ENCODE measurements at regions not wholly inside any gene's neighbourhood (a gene's known extent, or its start where the extent isn't known, plus 50 kb on each side); places are given as distances from the start of the nearest gene placed in this dataset.
"Not testable (repeated sequence)": the region's sequence is repeated elsewhere in the genome, so short reads cannot be mapped to it uniquely, and the experiment has no call there.

DNA sequence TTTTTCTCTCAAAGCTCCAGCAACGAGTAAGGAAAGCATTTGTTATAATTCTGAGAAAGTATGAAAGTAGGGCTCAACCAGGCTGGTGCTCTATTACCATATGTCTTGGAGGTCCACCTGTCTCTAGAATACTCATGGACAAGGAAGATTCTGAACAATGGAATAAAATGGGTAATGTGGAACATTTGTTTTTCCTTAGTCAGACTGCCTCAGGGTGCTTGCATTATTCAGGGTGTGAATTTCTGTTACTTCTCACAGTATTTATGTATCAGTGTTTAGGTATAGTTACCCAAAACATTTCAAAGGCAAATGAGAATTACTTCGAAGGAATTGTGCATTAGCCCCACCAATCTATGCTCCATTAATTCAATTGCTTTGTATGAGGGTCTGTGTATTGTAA, 586.2 kb upstream of the CITED2 start:
- Mint-ChIP-seq H3K27ac (peak overlapping the region in 2 of 3 experiments; percentile 6 to 74), H3K9me3 (peaks cover 3% of the 10 kb centered on the region), H3K36me3 (ENCODE audit: low read depth) (peaks cover 5% of the 10 kb centered on the region), H3K27me3 (ENCODE audit: low read depth) (no peaks in the 10 kb centered on the region), H3K4me3 (no peak overlapping the region), H3K4me1 (peaks cover 23% of the 10 kb centered on the region)
- TF ChIP-seq, protein P1, sequence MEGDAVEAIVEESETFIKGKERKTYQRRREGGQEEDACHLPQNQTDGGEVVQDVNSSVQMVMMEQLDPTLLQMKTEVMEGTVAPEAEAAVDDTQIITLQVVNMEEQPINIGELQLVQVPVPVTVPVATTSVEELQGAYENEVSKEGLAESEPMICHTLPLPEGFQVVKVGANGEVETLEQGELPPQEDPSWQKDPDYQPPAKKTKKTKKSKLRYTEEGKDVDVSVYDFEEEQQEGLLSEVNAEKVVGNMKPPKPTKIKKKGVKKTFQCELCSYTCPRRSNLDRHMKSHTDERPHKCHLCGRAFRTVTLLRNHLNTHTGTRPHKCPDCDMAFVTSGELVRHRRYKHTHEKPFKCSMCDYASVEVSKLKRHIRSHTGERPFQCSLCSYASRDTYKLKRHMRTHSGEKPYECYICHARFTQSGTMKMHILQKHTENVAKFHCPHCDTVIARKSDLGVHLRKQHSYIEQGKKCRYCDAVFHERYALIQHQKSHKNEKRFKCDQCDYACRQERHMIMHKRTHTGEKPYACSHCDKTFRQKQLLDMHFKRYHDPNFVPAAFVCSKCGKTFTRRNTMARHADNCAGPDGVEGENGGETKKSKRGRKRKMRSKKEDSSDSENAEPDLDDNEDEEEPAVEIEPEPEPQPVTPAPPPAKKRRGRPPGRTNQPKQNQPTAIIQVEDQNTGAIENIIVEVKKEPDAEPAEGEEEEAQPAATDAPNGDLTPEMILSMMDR (IDR thresholded peaks at IDR 0.05; ENCODE audit: unreplicated experiment in 3 of 3), result no peak

DNA sequence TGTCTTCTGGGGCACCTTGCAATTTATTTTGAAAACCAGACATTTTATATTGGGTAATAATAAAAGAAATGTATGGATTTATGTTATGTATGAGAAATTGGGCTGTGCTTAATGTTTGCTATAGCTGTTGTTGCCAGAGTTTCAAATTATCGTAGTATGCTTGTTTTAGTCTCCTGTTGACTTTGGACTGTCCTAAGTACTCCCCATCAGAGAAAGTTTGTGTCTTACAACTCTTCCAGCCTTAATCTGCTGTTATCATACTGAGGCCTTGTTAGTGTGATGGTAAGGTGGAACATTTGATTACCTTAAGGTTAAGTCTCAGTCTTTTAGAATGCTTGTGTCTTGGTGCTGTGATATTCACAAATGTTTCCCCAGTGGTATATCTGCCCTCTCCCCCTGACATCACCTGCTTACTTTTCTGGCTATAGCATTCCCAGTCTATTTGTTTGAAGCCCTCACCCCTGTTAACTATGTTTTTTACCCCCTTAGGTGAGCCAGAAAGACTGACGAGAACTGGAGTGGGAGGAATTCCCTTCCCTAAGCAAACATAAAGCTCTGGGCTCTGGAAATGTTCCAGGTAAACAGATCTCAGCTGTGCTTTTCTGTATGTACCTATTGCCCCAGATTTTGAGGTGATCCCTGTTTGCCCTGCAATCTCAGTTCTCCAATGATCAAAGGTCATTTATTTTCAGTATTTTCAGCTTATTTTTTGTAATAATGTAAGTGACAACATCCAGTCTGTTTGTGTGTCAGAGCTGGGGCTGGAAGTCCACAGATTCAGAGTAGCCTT, 581.1 kb upstream of the CITED2 start:
- TF ChIP-seq, protein P1 (IDR thresholded peaks at IDR 0.05; ENCODE audit: unreplicated experiment in 3 of 3), result no peak
- H3K4me3 Mint-ChIP-seq, result no peak overlapping the region
- peaks cover 27% of the 10 kb centered on the region for H3K9me3 Mint-ChIP-seq
- H3K27ac Mint-ChIP-seq, result no peak overlapping the region
- peaks cover 13% of the 10 kb centered on the region for H3K36me3 Mint-ChIP-seq (ENCODE audit: low read depth)
- no peaks in the 10 kb centered on the region for H3K27me3 Mint-ChIP-seq (ENCODE audit: low read depth)
- H3K4me1 Mint-ChIP-seq, result peaks cover under 1% of the 10 kb centered on the region

DNA sequence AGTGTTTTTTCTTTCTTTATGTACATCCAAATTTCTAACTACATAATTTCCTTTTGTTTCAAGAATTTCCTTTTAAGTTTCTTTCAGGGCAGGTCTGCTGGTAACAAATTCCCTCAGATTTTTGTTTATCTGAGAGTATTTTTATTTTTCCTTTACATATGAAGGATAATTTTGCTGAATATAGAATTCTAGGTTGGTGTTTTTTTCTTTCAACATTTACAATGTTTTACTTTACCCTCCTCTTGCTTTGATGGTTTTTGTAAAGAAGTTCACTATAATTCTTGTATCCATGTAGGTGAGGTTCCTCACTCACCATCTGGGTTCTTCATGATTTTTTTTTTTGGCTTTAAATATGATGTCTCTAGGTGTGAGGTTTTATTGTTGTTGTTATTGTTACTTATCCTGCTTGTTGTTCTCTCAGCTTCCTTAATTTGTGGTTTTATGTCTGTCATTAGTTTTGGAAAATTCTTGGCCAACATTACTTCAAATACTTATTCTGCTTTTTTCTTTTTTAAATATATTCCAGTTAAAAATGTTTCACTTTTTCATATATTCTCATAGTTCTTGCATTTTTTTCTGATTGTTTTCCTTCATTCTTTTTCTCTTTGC, 580.1 kb upstream of the CITED2 start:
- Mint-ChIP-seq H3K27ac (no peak overlapping the region), H3K27me3 (ENCODE audit: low read depth) (no peaks in the 10 kb centered on the region), H3K9me3 (peaks cover 36% of the 10 kb centered on the region), H3K4me1 (no peaks in the 10 kb centered on the region), H3K4me3 (no peak overlapping the region), H3K36me3 (ENCODE audit: low read depth) (peaks cover 13% of the 10 kb centered on the region)
- TF ChIP-seq, protein P1 (IDR thresholded peaks at IDR 0.05; ENCODE audit: unreplicated experiment in 3 of 3), result no peak

DNA sequence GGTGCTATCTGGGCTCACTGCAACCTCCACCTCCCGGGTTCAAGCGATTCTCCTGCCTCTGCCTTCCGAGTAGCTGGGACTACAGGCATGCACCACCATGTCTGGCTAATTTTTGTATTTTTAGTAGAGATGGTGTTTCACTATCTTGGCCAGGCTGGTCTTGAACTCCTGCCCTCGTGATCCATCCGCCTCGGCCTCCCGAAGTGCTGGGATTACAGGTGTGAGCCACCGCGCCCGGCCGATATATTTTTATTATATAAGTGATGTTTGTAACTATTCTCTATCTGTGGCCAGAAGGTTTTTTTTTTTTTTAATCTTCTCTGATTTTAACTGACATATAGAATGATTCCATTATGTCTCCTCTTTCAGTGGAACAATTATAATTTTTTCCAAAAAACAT, 579.3 kb upstream of the CITED2 start:
- H3K27me3 Mint-ChIP-seq (ENCODE audit: low read depth); H3K4me1 Mint-ChIP-seq; H3K27ac Mint-ChIP-seq; H3K4me3 Mint-ChIP-seq: not testable (repeated sequence)
- peaks cover 41% of the 10 kb centered on the region for H3K9me3 Mint-ChIP-seq
- peaks cover 13% of the 10 kb centered on the region for H3K36me3 Mint-ChIP-seq (ENCODE audit: low read depth)

DNA sequence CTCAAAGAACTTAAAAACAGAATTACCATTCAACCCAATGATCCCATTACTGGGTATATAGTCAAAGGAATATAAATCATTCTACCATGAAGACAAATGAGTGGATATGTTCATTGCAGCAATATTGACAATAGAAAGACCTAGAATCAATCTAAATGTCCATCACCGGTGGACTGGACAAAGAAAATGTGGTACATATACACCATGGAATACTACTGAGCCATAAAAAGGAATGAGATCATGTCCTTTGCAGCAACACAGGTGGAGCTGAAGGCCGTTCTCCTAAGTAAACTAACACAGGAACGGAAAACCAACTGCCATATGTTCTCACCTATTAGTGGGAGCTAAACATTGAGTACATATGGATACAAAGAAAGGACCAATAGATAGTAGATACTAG, 576.7 kb upstream of the CITED2 start:
- no peaks in the 10 kb centered on the region for H3K4me1 Mint-ChIP-seq
- H3K9me3 Mint-ChIP-seq, result peaks cover 42% of the 10 kb centered on the region
- H3K4me3 Mint-ChIP-seq, result no peak overlapping the region
- no peaks in the 10 kb centered on the region for H3K27me3 Mint-ChIP-seq (ENCODE audit: low read depth)
- peaks cover 13% of the 10 kb centered on the region for H3K36me3 Mint-ChIP-seq (ENCODE audit: low read depth)
- TF ChIP-seq, protein P1 (IDR thresholded peaks at IDR 0.05; ENCODE audit: unreplicated experiment in 3 of 3), result no peak
- no peak overlapping the region for H3K27ac Mint-ChIP-seq

DNA sequence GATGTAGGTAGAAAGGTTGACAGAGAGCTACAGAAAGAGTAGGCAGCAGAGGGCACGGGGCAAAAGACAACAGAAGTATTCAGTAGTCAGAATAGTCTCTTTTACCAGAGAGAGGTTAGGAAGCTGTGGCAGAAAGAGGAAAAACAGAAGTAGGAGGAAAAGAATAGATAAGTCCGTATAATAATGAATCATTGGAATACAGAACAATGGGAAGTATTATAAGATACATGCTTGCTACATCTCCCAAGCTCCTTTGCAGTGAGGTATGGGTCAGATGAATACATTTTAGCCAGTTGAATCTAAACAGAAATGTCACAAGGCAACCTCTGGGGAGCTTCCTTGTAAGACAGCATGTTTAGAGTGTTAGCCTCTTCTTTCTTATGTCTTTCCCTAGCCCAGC, 570.5 kb upstream of the CITED2 start:
- Mint-ChIP-seq H3K4me3 (no peak overlapping the region), H3K4me1 (peaks cover 26% of the 10 kb centered on the region), H3K36me3 (ENCODE audit: low read depth) (no peaks in the 10 kb centered on the region), H3K27ac (peak overlapping the region in 1 of 3 experiments; percentile 52), H3K27me3 (ENCODE audit: low read depth) (no peaks in the 10 kb centered on the region), H3K9me3 (peaks cover 11% of the 10 kb centered on the region)
- TF ChIP-seq, protein P1 (IDR thresholded peaks at IDR 0.05; ENCODE audit: unreplicated experiment in 3 of 3), result no peak

Measured in nephron (organoid).